Renal cortical epithelial cell (primary cell): ENCODE measurements at regions not wholly inside any gene's neighbourhood (a gene's known extent, or its start where the extent isn't known, plus 50 kb on each side); places are given as distances from the start of the nearest gene placed in this dataset.

Source experiments
- DNase-seq: peaks from one replicate; pipeline ENCODE4 v3.0.0-alpha.2; 2011; ENCODE audit warnings: low read depth

- DNase-seq, result no peak
These were observed 430.2 kb downstream of the FAT4 start for GRCh38 chr4:125744891-125745364.

GRCh38 chr4:125749354-125749753 is 434.6 kb downstream of the FAT4 start:
- DNase-seq, result no peak

- no peak for DNase-seq
These were observed 435.6 kb downstream of the FAT4 start for GRCh38 chr4:125750399-125750798.

GRCh38 chr4:125750828-125751466 is 436.2 kb downstream of the FAT4 start:
- DNase-seq, result peak; percentile 56

GRCh38 chr4:125758438-125758837 is 443.7 kb downstream of the FAT4 start:
- DNase-seq, result no peak

- DNase-seq, result no peak
These were observed 445.6 kb downstream of the FAT4 start for GRCh38 chr4:125760201-125760819.

- DNase-seq, result no peak
These were observed 446.2 kb downstream of the FAT4 start for GRCh38 chr4:125760956-125761355.

GRCh38 chr4:125762537-125762936 is 447.8 kb downstream of the FAT4 start:
- DNase-seq, result no peak

- DNase-seq, result no peak
These were observed 451.2 kb downstream of the FAT4 start for GRCh38 chr4:125765941-125766340.

- no peak for DNase-seq
These were observed 456.2 kb downstream of the FAT4 start for GRCh38 chr4:125770814-125771398.

GRCh38 chr4:125772680-125773079 is 457.9 kb downstream of the FAT4 start:
- peak; percentile 6 for DNase-seq

- no peak for DNase-seq
These were observed 458.7 kb downstream of the FAT4 start for GRCh38 chr4:125773502-125773901.

GRCh38 chr4:125773931-125774330 is 459.2 kb downstream of the FAT4 start:
- DNase-seq, result no peak

GRCh38 chr4:125776146-125776545 is 461.4 kb downstream of the FAT4 start:
- no peak for DNase-seq

- DNase-seq, result peak; percentile 42
These were observed 465.4 kb downstream of the FAT4 start for GRCh38 chr4:125780164-125780563.

- DNase-seq, result no peak
These were observed 466.0 kb downstream of the FAT4 start for GRCh38 chr4:125780747-125781146.

- DNase-seq, result peak; percentile 3
These were observed 466.9 kb downstream of the FAT4 start for GRCh38 chr4:125781651-125782050.

GRCh38 chr4:125784741-125785140 is 470.0 kb downstream of the FAT4 start:
- no peak for DNase-seq

GRCh38 chr4:125787707-125788106 is 473.0 kb downstream of the FAT4 start:
- DNase-seq, result no peak

- DNase-seq, result no peak
These were observed 474.3 kb downstream of the FAT4 start for GRCh38 chr4:125789023-125789422.

GRCh38 chr4:125791896-125792295 is 477.1 kb downstream of the FAT4 start:
- DNase-seq, result no peak

- DNase-seq, result no peak
These were observed 480.2 kb downstream of the FAT4 start for GRCh38 chr4:125794989-125795388.

GRCh38 chr4:125796138-125796537 is 481.4 kb downstream of the FAT4 start:
- DNase-seq, result no peak
